ENCODE measurements at regions not wholly inside any gene's neighbourhood (a gene's known extent, or its start where the extent isn't known, plus 50 kb on each side); places are given as distances from the start of the nearest gene placed in this dataset.

- TF ChIP-seq CTCF (IDR thresholded peaks at IDR 0.05) (no peak), POLR2A (IDR thresholded peaks at IDR 0.05) (no peak), POLR2AphosphoS5 (IDR thresholded peaks at IDR 0.05; ENCODE audit: insufficient read depth in 1 of 2, low read depth in 1 of 2) (no peak)
Observed at GRCh38 chr15:72872066-72872845, 88.7 kb upstream of the ADPGK start.
